SJSA1 (cell line): ENCODE measurements at regions not wholly inside any gene's neighbourhood (a gene's known extent, or its start where the extent isn't known, plus 50 kb on each side); places are given as distances from the start of the nearest gene placed in this dataset.
"Not testable (repeated sequence)": the region's sequence is repeated elsewhere in the genome, so short reads cannot be mapped to it uniquely, and the experiment has no call there.

Source experiments
- DNase-seq, 2 experiments: peaks; one replicate each; pipeline ENCODE4 v3.0.0-alpha.2; 2015 to 2020; ENCODE audit warnings: low spot score in 2 of 2, low read depth in 1 of 2
- H3K27ac ChIP-seq: fragments of 250-450 bp; sonication (Bioruptor Pico); 2 replicates; pipeline ENCODE4 v1.5.1; 2020; ENCODE audit warnings: mild to moderate bottlenecking, moderate library complexity
- H3K27me3 ChIP-seq: fragments of 250-450 bp; sonication (Bioruptor Pico); replicated peaks from 2 replicates; pipeline ENCODE4 v1.5.1; 2020; ENCODE audit warnings: mild to moderate bottlenecking, moderate library complexity
- H3K36me3 ChIP-seq: fragments of 250-450 bp; sonication (Bioruptor Pico); 2 replicates; pipeline ENCODE4 v1.5.1; 2020; ENCODE audit warnings: mild to moderate bottlenecking
- H3K4me1 ChIP-seq: fragments of 250-450 bp; sonication (Bioruptor Pico); replicated peaks from 2 replicates; pipeline ENCODE4 v1.6.1; 2021; ENCODE audit warnings: mild to moderate bottlenecking
- H3K4me3 ChIP-seq: fragments of 250-450 bp; sonication (Bioruptor Pico); 2 replicates; pipeline ENCODE4 v1.5.1; 2020; ENCODE audit warnings: mild to moderate bottlenecking
- H3K9me3 ChIP-seq: fragments of 250-450 bp; sonication (Bioruptor Pico); replicated peaks from 2 replicates; pipeline ENCODE4 v1.5.1; 2020; ENCODE audit warnings: mild to moderate bottlenecking

GRCh38 chrX:115968436-115969252, 201.9 kb upstream of the AGTR2 start:
- no peak overlapping the region for H3K27ac ChIP-seq
- H3K9me3 ChIP-seq = no peaks in the 10 kb centered on the region
- H3K27me3 ChIP-seq = no peaks in the 10 kb centered on the region
- peak overlapping the region; percentile 36 for H3K4me3 ChIP-seq
- no peaks in the 10 kb centered on the region for H3K36me3 ChIP-seq
- H3K4me1 ChIP-seq = no peaks in the 10 kb centered on the region
- peak in 1 of 2 experiments; percentile 0 for DNase-seq

- no peak overlapping the region for H3K4me3 ChIP-seq
- H3K4me1 ChIP-seq = no peaks in the 10 kb centered on the region
- no peak overlapping the region for H3K27ac ChIP-seq
- DNase-seq = no peak
- no peaks in the 10 kb centered on the region for H3K27me3 ChIP-seq
- H3K9me3 ChIP-seq = no peaks in the 10 kb centered on the region
- no peaks in the 10 kb centered on the region for H3K36me3 ChIP-seq
Observed at GRCh38 chrX:115970718-115971117, 199.8 kb upstream of the AGTR2 start.

DNA sequence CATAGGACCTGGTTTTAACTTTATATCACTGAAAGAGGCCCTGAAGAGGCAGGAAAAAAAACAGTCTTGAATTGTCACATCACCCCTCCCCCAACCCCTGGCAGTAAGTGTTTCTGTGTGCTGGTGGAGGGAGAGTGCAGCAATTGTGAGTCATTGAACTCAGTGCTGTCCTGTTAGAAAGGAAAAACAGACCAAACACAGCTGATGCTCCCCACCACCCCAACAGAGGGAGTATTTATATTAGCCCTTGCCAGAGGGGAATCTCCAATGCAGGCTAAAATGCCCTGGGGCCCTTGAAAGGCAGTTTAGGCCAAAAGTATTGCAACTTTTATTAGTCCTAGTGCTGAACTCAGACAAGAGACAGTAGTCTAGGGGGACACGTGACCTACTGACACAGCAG, 197.8 kb upstream of the AGTR2 start:
- Histone ChIP-seq H3K4me3 (no peak overlapping the region), H3K9me3 (no peaks in the 10 kb centered on the region), H3K4me1 (no peaks in the 10 kb centered on the region), H3K36me3 (no peaks in the 10 kb centered on the region), H3K27ac (no peak overlapping the region), H3K27me3 (no peaks in the 10 kb centered on the region)
- DNase-seq = no peak

DNA sequence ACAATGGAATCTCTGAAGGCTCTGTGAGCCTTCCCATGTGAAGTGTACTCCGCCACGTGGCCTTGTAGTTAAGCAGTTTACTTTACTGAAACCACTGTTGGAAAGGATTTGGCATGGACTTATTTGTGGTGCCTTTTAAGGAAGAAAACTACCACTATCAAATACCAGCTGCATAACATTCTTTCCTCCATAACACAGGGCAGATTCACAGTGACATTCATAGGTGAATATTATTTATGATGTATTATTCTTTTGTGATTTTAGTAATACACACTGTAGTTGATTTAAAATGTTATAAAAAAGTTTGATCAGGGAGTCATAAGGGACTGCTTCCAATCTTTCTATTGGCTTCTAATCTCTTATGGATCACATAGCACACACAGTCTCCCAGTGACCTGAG, 192.5 kb upstream of the AGTR2 start:
- no peak overlapping the region for H3K4me3 ChIP-seq
- no peaks in the 10 kb centered on the region for H3K36me3 ChIP-seq
- no peaks in the 10 kb centered on the region for H3K9me3 ChIP-seq
- DNase-seq = no peak
- no peak overlapping the region for H3K27ac ChIP-seq
- H3K4me1 ChIP-seq = no peaks in the 10 kb centered on the region
- H3K27me3 ChIP-seq = no peaks in the 10 kb centered on the region

- H3K4me3 ChIP-seq, H3K4me1 ChIP-seq, H3K27ac ChIP-seq, H3K36me3 ChIP-seq, H3K9me3 ChIP-seq, H3K27me3 ChIP-seq, DNase-seq: not testable (repeated sequence)
Observed at GRCh38 chrX:115983148-115983547, 187.4 kb upstream of the AGTR2 start.

GRCh38 chrX:115987464-115987863, 183.1 kb upstream of the AGTR2 start:
- not testable (repeated sequence) for H3K36me3 ChIP-seq, H3K4me3 ChIP-seq, H3K9me3 ChIP-seq, H3K4me1 ChIP-seq, DNase-seq, H3K27me3 ChIP-seq, H3K27ac ChIP-seq

DNA sequence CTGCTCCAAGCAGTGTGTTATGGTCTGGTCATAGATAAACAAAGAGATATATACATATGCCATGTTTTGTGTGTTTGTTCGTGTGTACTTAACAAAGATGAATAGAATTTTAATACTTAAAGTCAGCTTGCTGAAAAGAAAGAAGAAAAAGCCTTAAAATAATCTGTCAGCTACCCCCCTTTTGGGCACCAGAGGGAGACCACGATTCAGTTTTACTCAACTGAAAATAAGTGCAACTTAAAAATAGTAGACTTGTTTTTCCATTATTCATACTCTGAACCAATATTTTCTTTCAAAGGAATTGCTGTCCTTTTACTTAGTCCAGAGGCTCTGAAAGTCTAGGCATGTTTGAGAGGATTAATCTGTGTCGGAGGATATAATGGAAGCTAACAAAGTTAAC, 181.7 kb upstream of the AGTR2 start:
- no peaks in the 10 kb centered on the region for H3K4me1 ChIP-seq
- H3K27me3 ChIP-seq = no peaks in the 10 kb centered on the region
- no peak overlapping the region for H3K27ac ChIP-seq
- no peak overlapping the region for H3K4me3 ChIP-seq
- H3K36me3 ChIP-seq = no peaks in the 10 kb centered on the region
- no peaks in the 10 kb centered on the region for H3K9me3 ChIP-seq
- no peak for DNase-seq

GRCh38 chrX:115989686-115990085, 180.9 kb upstream of the AGTR2 start:
- Histone ChIP-seq H3K36me3 (no peaks in the 10 kb centered on the region), H3K27me3 (no peaks in the 10 kb centered on the region), H3K27ac (no peak overlapping the region), H3K9me3 (no peaks in the 10 kb centered on the region), H3K4me1 (no peaks in the 10 kb centered on the region), H3K4me3 (no peak overlapping the region)
- DNase-seq = no peak

GRCh38 chrX:116009346-116009745, 161.2 kb upstream of the AGTR2 start:
- no peaks in the 10 kb centered on the region for H3K9me3 ChIP-seq

GRCh38 chrX:116009861-116010710, 160.5 kb upstream of the AGTR2 start:
- H3K36me3 ChIP-seq = no peaks in the 10 kb centered on the region
- H3K27me3 ChIP-seq = no peaks in the 10 kb centered on the region
- no peak for DNase-seq

More at GRCh38 chrX:116009346-116009745, 161.2 kb upstream of the AGTR2 start:
- Histone ChIP-seq H3K4me1 (no peaks in the 10 kb centered on the region), H3K36me3 (no peaks in the 10 kb centered on the region), H3K27ac (no peak overlapping the region), H3K4me3 (no peak overlapping the region), H3K27me3 (no peaks in the 10 kb centered on the region)
- no peak for DNase-seq

DNA sequence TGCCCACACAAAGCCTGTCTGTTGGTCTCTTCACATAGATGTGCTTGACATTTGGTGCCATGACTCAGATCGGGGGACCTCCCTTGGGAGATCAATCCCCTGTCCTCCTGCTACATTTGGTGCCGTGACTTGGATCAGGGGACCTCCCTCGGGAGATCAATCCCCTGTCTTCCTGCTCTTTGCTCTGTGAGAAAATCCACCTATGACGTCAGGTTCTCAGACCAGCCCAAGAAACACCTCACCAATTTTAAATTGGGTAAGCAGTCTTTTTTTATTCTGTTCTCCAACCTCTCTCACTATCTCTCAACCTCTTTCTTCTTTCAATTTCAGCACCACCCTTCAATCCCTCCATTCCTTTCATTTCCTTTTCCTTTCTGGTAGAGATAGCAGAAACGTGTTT, 159.6 kb upstream of the AGTR2 start:
- H3K36me3 ChIP-seq = no peaks in the 10 kb centered on the region
- H3K27ac ChIP-seq = no peak overlapping the region
- H3K9me3 ChIP-seq = no peaks in the 10 kb centered on the region
- no peak for DNase-seq
- H3K4me3 ChIP-seq = no peak overlapping the region
- H3K27me3 ChIP-seq = no peaks in the 10 kb centered on the region
- no peaks in the 10 kb centered on the region for H3K4me1 ChIP-seq

More at GRCh38 chrX:116009861-116010710, 160.5 kb upstream of the AGTR2 start:
- no peak overlapping the region for H3K27ac ChIP-seq
- H3K4me1 ChIP-seq = no peaks in the 10 kb centered on the region
- no peaks in the 10 kb centered on the region for H3K9me3 ChIP-seq
- no peak overlapping the region for H3K4me3 ChIP-seq

DNA sequence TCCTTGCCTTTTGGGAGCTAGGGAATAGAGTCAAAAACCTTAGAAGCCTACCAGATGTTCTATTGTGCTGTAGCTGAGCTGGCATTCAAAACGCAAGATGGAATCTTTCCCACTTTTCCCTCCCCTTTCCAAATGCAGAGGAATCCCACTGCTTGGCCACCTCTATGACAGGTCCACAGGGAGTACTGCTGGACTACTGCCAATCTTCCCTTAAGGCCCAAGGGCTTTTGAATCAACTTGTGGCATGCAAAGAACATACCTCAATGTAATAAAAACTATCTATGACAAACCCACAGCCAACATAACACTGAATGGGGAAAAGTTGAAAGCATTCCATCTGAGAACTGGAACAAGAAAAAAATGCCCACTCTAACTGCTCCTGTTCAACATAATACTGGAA, 139.2 kb upstream of the AGTR2 start:
- no peaks in the 10 kb centered on the region for H3K27me3 ChIP-seq
- H3K27ac ChIP-seq = no peak overlapping the region
- H3K36me3 ChIP-seq = no peaks in the 10 kb centered on the region
- H3K4me3 ChIP-seq = no peak overlapping the region
- no peaks in the 10 kb centered on the region for H3K4me1 ChIP-seq
- DNase-seq = no peak
- no peaks in the 10 kb centered on the region for H3K9me3 ChIP-seq
